Stimulated activated naive CD4-positive, alpha-beta T cell (primary cell): ENCODE measurements at regions not wholly inside any gene's neighbourhood (a gene's known extent, or its start where the extent isn't known, plus 50 kb on each side); places are given as distances from the start of the nearest gene placed in this dataset.
"Not testable (repeated sequence)": the region's sequence is repeated elsewhere in the genome, so short reads cannot be mapped to it uniquely, and the experiment has no call there.

Source experiments
- DNase-seq, 6 experiments: peaks; one replicate each; lab custom pipeline; 2025; lab: John Stamatoyannopoulos, UW

- DNase-seq = no peak
Measured at GRCh38 chr4:138113819-138114400, 128.2 kb downstream of the SLC7A11 start.

DNA sequence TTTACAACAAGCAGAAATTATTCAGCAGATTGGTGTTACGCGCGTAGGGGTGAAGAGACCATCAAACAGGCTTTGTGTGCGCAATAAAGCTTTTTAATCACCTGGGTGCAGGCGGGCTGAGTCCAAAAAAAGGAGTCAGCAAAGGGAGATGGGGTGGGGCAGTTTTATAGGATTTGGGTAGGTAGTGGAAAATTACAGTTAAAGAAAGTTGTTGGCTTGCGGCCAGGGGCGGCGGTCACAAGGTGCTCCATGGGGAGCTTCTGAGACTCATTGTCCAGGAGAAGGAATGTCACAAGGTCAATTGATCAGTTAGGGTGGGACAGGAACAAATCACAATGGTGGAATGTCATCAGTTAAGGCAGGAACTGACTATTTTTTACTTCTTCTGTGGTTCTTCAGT is 129.3 kb downstream of the SLC7A11 start:
- DNase-seq = not testable (repeated sequence)

DNA sequence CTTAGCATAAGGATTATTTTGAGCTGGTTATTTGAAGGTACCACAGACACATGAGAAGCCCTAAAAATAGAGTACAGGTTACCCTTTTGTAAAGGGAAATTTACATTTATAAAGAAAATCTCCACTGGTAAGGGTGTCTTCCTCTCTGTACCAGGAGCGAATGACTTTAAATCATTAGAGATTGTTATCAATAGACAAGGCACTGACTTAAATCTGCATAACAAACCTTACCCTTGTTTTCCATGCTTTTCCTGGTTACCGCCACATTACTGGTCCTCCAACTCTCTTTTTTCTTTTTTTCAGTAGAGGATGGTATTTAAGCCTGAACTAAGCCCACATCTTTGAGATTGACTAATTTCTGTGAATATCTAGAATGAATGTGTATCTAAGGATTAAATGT is 129.8 kb downstream of the SLC7A11 start:
- DNase-seq = no peak

DNA sequence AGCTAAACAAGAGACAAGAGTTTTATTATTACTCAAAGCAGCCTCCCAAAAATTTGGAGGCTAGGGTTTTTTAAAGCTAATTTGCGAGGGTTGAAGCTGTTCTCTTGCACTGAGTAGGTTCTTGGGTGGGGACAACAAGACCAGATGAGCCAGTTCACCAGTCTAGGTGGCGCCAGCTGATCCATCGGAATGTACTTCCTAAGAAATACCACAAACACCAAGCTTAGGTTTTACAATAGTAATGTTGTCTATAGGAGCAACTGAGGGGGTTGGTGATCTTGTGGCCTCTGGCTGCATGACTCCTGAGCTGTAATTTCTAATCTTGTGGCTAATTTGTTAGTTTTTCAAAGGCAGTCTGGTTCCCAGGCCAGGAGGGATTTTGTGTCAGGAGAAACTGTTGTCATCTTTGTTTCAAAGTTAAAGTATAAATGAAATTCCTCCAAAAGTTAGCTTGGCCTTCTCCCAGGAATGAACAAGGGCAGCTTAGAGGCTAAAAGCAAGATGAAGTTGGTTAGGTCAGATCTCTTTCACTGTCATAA is 130.6 kb downstream of the SLC7A11 start:
- no peak for DNase-seq

DNA sequence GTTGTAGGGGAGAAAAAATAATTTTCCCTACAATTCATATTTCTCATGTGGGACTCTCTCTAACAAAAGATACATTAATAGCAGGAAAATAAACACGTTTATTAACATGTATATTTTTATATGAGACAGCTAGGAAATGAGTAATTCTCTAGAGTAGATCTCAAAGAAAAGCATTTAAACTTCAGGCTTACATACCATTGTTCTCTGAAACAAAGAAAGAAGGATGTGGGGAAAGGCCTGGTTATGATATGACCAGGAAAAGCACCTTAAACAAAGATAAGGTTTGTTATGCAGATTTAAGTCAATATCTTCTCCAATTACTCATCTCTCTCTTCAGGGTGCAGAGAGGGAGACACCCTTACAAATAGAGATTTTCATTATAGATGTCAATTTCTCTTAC is 131.3 kb downstream of the SLC7A11 start:
- DNase-seq = no peak

- no peak for DNase-seq
Measured at GRCh38 chr4:138107023-138107422, 135.1 kb downstream of the SLC7A11 start.

GRCh38 chr4:138105331-138105730 is 136.8 kb downstream of the SLC7A11 start:
- no peak for DNase-seq

DNA sequence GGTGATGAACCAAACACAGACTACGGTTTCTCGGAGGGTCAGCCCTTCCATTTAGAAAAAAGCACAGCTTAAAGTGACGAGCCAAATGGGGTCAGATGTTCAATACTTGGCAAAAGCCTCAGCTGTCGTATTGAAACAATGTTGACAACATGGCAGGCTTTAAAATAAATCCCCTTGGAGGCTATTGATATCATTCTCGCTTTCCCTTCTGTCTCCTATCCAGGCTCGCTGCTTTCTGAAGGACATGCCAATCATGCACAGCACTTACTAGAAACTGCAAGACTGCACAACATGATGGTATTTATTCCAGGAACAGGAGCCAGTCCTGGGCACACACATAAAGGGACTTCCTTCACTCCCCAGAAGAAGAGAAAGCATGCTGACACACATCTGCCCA is 137.9 kb downstream of the SLC7A11 start:
- no peak for DNase-seq

GRCh38 chr4:138103597-138104283 is 138.4 kb downstream of the SLC7A11 start:
- DNase-seq = no peak

DNA sequence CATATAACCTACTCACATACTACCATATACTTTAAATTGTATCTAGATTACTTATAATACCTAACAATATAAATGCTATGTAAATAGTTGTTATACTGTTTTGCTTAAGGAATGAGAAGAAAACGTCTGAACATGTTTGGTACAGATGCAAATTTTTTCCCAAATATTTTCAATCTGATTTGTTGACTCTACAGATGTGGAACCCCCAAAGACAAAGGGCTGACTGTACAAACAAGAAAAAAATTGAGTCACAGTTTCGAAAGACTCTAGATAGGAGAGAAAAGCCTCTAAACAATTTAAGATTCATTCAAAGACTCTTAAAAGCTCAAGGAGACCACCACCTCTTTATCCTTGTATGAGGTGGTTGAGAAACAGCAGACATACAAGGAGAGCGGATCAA is 142.8 kb downstream of the SLC7A11 start:
- no peak for DNase-seq

- DNase-seq = no peak
Measured at GRCh38 chr4:138097912-138098600, 144.1 kb downstream of the SLC7A11 start.

- DNase-seq = no peak
Measured at GRCh38 chr4:138096384-138097062, 145.6 kb downstream of the SLC7A11 start.

DNA sequence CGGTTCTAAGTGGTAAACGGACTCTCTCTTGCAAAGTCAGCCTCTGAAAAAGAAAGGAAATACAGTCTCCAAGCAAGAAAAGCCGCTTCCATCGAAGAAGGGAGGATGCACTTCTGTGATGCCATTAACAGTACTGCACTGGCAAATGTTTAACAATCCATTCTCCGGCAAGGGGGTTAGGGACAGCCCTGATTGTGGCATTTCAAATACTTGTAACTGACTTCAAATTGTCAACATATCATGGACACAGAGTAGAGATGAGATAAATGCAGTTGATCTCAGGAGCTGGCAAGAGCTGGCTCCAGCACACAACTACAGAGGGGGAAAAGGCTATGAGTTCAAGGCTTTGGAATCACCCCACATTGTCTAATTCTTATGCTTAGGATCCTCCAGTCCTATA is 146.8 kb downstream of the SLC7A11 start:
- no peak for DNase-seq

DNA sequence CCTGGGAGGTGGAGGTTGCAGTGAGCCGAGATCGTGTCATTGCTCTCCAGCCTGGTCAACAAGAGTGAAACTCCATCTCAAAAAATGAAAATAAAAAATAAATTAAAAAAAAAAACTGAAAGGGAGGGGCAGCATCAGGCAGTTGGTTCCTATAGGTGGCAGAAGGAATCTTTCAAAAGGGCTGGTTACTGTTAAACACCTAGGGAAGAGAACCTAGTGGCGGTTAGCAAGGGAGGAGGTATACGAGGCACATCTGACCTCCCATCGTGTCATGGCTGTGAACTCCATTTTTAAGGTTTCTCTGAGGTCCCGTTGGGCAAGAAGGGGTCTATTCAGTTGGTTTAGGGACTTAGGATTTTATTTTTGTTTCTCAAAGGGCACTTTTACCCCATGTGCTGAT is 150.1 kb downstream of the SLC7A11 start:
- no peak for DNase-seq

DNA sequence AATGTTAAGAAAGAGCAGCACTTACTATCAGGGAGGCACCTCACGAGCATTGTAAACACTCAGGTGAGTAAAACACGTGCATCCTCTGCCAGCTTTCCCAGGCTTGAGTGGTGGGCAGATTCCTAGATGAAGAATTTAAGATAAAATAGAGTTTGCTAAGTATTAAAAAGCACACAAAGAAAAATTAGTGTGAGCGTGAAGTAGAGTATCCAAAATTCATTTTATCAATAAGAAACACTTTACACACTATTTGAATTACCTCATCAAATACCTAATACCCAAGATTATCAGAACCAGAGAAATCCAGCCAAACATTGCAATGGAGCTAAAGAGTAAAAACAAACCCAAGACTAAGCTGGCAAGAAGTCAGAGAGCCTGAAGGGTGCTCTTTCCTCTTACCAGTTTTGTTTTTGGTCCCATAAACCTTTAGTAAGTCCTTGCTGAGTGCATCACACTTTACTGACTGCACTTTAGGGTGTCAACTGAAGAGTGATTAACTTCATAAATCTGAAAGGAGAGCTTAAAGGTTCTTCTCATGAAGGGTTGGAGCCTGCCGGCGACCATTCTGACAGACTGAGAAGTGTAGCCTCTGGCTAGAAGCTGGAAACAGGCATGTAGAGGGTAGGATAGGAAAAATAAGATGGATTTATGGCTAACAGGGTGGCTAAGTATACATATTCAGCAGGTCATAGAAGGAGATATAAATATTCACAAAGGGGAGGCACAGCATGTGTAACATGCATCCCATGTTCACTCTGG is 151.1 kb downstream of the SLC7A11 start:
- no peak for DNase-seq

GRCh38 chr4:138090150-138090917 is 151.8 kb downstream of the SLC7A11 start:
- DNase-seq = peak in 1 of 6 experiments; percentile 11

GRCh38 chr4:138088449-138089208 is 153.5 kb downstream of the SLC7A11 start:
- no peak for DNase-seq

GRCh38 chr4:138087066-138087719 is 155.0 kb downstream of the SLC7A11 start:
- no peak for DNase-seq

- no peak for DNase-seq
Measured at GRCh38 chr4:138086611-138087041, 155.5 kb downstream of the SLC7A11 start.
